Epithelial cell of prostate (primary cell): ENCODE measurements at regions not wholly inside any gene's neighbourhood (a gene's known extent, or its start where the extent isn't known, plus 50 kb on each side); places are given as distances from the start of the nearest gene placed in this dataset.

Experiments used
- DNase-seq: peaks from one replicate; pipeline ENCODE4 v3.0.0-alpha.2; 2011; ENCODE audit warnings: low read depth, low spot score
- H3K27ac ChIP-seq: fragments of 450-650 bp; 2 replicates; pipeline ENCODE4 v1.5.1; 2017; ENCODE audit warnings: mild to moderate bottlenecking

DNA sequence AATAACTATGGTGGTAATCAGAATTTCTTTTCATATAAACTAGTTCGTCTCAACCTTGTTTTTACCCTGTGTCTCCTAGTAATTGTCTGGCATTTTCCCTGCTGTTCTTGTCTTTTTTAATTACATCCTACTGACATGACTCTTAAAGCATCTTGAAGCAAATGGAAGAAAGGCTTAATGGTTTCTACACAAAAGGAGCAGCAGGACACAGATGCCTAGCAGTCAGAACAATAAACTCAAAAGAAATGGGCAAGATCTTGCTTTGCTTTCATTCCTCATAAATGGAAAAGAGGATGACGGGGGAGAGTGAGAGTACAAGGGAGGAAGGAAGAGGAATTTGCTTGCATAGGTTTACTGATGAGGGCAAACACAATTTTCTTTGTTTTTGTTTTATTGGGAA is 293.2 kb upstream of the EMCN start:
- H3K27ac ChIP-seq = no peak overlapping the region
- no peak for DNase-seq

DNA sequence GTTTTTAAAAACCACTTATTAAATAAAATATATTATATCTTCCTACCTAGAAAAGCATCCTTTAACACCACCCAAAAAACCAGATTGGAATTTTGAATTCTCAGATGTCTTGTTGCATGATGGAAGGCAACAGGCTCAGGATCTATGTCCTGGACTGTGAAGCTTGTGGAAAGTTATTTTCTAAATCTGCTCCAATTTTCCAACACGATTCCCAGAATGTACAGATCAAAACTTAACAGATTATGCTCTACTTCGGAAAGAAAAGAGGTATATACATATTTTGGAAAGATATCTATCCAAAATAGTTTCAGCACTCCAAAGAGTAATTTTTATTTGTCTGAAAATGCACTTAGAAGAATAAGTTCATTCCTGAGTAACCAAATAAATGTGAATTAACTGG is 291.7 kb upstream of the EMCN start:
- no peak overlapping the region for H3K27ac ChIP-seq
- no peak for DNase-seq

DNA sequence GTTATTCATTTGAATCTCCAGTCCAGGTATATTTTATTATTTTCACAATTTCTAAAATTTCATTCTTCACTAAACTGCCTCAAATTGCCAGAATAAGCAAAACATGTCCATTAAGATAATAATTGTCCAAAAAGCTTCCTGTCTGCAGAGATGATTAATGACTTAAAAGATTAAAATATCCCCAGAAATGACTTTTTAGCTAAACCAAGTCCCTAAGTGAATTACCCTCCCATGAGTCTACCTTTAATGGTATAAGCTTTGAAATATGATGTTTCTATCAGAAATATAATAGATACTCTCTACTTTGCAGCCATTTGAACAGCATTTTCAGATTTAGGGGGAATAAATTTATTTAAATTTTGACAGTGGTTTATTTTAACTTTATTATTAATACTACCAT is 289.2 kb upstream of the EMCN start:
- no peak for DNase-seq
- no peak overlapping the region for H3K27ac ChIP-seq

- H3K27ac ChIP-seq = no peak overlapping the region
- DNase-seq = no peak
Measured at GRCh38 chr4:100805538-100805937, 287.7 kb upstream of the EMCN start.

DNA sequence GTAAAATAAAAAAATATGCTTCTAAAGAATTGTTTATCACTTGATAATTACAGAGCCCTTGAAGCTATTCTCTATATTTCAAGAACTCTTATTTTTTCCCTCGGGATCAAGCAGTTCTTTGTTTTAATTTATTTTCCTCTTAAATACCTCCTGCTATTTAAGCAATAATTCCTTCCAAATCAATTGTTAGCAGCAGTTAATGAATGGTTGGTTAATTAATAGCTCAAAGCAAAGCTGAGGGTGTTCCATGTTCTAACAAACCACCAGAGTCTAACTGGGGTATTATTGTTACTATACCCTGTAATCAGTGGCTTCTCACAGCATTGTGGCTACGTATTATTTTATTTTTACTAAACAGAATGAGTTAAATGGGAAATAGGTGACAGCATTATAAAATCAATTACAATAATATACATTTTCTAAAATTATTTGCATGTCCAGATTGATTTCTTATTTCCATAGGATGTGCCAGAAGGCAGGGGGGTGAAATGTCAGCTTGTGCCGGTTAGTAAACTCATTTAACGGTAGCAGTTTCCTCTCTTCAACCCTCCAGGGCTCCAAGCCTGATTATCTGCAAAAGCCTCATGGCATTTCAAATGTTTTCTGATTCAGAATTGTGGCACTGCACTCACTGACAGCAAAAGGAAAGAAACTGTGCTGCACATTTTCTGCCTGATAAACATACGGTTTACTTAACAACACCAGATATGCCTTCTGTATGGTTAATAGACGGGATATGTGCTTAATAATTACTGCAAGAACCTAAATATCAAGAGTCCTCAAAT is 286.9 kb upstream of the EMCN start:
- no peak for DNase-seq

GRCh38 chr4:100803751-100804150 is 285.9 kb upstream of the EMCN start:
- H3K27ac ChIP-seq = no peak overlapping the region
- no peak for DNase-seq

More for the DNA sequence above, 286.9 kb upstream of the EMCN start:
- H3K27ac ChIP-seq = no peak overlapping the region

- no peak for DNase-seq
- no peak overlapping the region for H3K27ac ChIP-seq
Measured at GRCh38 chr4:100799761-100800539, 282.1 kb upstream of the EMCN start.

- no peak for DNase-seq
- no peak overlapping the region for H3K27ac ChIP-seq
Measured at GRCh38 chr4:100797791-100798190, 280.0 kb upstream of the EMCN start.

DNA sequence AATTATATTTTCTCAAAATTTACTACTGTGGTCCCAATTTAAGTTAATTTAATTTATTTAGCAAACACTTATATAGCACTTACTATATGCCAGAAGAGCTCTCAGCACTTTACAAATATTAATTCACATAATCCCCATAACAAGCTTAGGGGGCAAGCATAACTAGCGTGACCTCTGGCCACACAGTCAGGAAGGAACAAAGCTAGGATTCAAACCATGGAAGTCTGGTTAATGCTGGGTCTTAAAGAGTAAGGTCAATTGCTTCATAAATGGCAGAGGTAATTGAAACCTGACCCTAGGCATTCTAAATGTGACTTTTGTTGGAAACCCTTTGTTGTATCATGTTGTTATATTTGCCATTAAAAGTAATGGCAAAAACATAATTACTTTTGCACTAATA is 279.5 kb upstream of the EMCN start:
- no peak overlapping the region for H3K27ac ChIP-seq
- DNase-seq = no peak

DNA sequence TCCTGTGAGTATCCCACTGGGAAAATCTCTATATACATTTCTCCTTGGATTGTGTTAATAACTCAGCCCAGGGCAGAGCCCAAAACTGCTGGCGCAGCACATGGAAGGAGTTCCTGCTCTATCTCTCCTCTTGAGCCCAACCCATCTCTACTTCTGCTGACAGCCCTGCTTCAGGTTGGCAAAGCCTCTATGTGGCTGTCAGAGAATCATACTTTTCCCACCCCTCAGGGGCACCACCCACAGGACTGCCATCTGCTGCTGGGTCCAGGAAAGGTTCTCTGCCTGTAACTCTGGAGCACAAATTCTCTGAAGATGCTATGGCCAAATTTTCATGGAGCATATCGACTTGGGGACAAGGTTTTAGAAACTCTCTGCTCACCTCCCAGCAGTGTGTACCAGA is 278.5 kb upstream of the EMCN start:
- H3K27ac ChIP-seq = no peak overlapping the region
- no peak for DNase-seq

- H3K27ac ChIP-seq = no peak overlapping the region
- no peak for DNase-seq
Measured at GRCh38 chr4:100795581-100795980, 277.8 kb upstream of the EMCN start.

DNA sequence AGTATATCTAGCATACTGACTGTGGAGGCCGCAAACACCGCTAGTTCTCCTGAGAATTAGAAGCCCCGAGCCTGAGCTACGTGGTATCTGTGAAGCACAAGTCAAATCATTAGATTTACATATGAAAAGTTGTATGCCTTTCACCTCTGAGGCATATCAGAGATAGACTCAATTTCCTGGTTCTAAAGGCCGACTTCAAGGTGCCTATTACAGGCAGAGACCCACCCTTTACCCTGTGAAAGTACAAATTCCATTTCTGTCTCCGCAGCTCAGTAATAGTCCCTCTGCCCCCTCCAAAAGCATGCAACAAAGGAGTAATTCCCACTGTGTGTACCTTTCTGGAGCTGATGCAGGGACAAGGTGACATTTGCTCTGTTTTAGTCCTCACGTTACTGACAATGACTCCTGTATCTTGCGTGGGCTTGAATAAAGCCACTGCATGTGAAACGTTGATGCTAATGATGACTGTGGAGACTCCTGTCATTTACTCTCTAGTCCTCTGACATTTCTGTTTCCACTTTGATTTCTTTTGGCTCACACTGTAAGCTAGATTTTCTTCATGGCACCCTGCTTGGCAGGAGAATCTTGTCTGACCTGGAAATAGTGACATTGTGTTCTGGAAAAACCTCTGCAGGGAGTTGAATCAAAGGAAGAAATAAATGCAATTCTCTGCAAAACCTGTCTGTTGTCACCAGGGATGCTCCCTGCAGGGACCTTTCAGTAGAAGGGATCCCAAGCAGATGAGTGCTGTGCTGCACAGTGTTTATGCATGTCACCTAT is 273.2 kb upstream of the EMCN start:
- no peak overlapping the region for H3K27ac ChIP-seq
- DNase-seq = no peak

DNA sequence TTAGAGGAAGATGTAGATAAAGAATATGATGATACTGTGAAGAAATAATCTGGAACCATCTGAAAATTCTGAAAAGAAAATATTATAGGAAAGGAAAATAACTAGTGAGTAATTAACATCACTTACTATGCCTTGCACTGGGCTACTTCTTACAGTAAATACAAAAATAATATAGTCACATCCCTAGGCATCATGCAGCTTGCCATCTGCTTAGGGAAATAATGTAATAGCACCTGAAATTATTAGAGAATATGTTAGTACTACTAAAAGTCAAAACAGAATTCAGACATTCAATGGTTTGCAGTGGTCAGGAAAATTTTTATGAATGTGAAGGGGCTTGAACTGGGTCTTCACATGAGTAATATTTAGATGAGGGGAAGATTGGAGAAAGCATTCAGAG is 272.2 kb upstream of the EMCN start:
- no peak overlapping the region for H3K27ac ChIP-seq
- no peak for DNase-seq

GRCh38 chr4:100786481-100786880 is 268.7 kb upstream of the EMCN start:
- H3K27ac ChIP-seq = no peak overlapping the region
- DNase-seq = no peak

DNA sequence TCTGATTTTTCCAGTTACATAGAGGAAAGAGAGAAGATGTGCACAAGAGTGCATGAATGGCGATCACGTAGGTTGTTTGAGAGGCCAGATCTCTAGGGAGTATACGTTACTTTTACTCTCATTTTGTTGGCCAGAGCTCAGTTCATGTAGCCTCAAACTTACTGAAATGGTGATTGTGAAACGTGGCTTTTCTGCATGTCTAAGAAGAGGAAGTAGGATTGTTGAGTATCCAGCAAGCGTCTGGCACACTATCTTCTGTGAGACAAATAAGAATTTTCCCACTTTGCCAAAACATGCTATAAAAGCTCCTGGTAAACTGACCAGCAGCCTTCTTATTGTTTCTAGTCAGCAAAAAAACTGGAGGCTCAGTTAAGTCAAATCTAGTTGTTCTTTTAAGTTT is 264.5 kb upstream of the EMCN start:
- no peak for DNase-seq
- no peak overlapping the region for H3K27ac ChIP-seq

DNA sequence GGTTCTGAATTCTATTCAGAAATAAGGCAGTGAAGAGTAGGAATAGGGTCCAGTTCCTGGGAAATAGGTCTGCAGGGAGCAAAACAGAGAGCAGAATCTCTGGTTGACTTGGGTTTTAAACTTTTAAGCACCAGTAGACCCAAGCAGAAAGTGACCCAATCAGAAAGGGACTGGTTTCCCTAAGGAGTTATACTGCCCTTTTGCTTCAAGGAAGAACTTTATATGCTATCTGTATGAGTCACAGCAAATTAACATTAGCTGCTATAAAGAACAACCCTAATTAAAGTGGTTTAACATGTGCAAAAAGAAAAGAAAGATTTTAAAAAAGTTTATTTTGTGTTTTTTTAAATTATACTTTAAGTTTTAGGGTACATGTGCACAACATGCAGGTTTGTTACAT is 263.6 kb upstream of the EMCN start:
- H3K27ac ChIP-seq = no peak overlapping the region
- no peak for DNase-seq

DNA sequence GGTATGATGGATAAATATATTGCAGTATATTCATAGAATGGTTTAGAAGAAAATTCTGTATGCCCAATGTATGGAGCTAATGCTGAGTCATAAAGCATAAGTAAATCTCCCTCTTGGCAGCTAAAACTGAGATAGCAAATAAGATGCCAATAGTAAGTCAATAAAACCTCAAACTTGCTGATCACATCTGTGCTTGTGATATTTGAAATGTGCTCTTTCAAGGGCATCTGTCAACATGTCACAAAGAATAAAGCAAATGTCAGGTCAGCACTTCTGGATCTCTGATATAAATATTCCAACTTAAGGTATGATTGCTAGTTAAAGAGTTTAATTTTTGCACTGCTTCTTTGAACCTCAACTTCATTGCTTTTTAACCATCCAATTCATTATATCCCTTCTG is 262.3 kb upstream of the EMCN start:
- no peak overlapping the region for H3K27ac ChIP-seq
- DNase-seq = no peak

- no peak for DNase-seq
- H3K27ac ChIP-seq = no peak overlapping the region
Measured at GRCh38 chr4:100778431-100778830, 260.6 kb upstream of the EMCN start.

- H3K27ac ChIP-seq = no peak overlapping the region
- no peak for DNase-seq
Measured at GRCh38 chr4:100762738-100763137, 244.9 kb upstream of the EMCN start.

- no peak overlapping the region for H3K27ac ChIP-seq
- no peak for DNase-seq
Measured at GRCh38 chr4:100754751-100755150, 236.9 kb upstream of the EMCN start.

- peak; percentile 5 for DNase-seq
- H3K27ac ChIP-seq = no peak overlapping the region
Measured at GRCh38 chr4:100746141-100746739, 228.4 kb upstream of the EMCN start.
